C4-2B (cell line): ENCODE measurements at regions not wholly inside any gene's neighbourhood (a gene's known extent, or its start where the extent isn't known, plus 50 kb on each side); places are given as distances from the start of the nearest gene placed in this dataset.

Experiments
- CTCF ChIP-seq: fragments of 450-650 bp; conservative IDR thresholded peaks from 2 replicates; pipeline ENCODE4 v1.5.1; 2017; ENCODE audit warnings: mild to moderate bottlenecking
- ZFX ChIP-seq: fragments of 450-650 bp; IDR thresholded peaks from 2 replicates; pipeline ENCODE4 v1.6.1; 2017

- TF ChIP-seq CTCF (no peak), ZFX (no peak)
Observed at GRCh38 chr6:26278536-26278935, 86.5 kb upstream of the BTN3A2 start.
